SK-N-SH (cell line): ENCODE measurements at regions not wholly inside any gene's neighbourhood (a gene's known extent, or its start where the extent isn't known, plus 50 kb on each side); places are given as distances from the start of the nearest gene placed in this dataset.

Source experiments
- CTCF ChIA-PET: fragments of 300-600, 350-600 bp; formaldehyde crosslinking; extraction: SDS; loops from one replicate; lab custom pipeline; 2021; lab: Yijun Ruan, JAX
- POLR2A ChIA-PET: fragments of 350-600 bp; sonication (Branson Sonifier 250); formaldehyde crosslinking; extraction: SDS; loops from one replicate; lab custom pipeline; 2020; ENCODE audit warnings: antibody characterized with exemption, inconsistent platforms; lab: Yijun Ruan, JAX
- DNase-seq: peaks from one replicate; pipeline ENCODE4 v3.0.0; 2012
- H2AFZ ChIP-seq: fragments of 200-600 bp; sonication (generic); 2 replicates; pipeline ENCODE4 v1.8.1; 2016; ENCODE audit warnings: antibody characterized with exemption, mild to moderate bottlenecking, low read depth
- H3F3A ChIP-seq: fragments of 200-600 bp; sonication (generic); replicated peaks from 2 replicates; pipeline ENCODE3; 2016; ENCODE audit warnings: antibody characterized with exemption, mild to moderate bottlenecking; ENCODE audit not compliant: insufficient read depth
- H3K27ac ChIP-seq, 2 experiments: fragments of 200-500 bp in 1 of 2; fragments of 200-600 bp in 1 of 2; sonication (Bioruptor generic) in 1 of 2; sonication (generic), shearing (Covaris generic) in 1 of 2; 2 replicates each; pipeline versions ENCODE4 v1.5.1 to v1.6.1; 2014 to 2016; ENCODE audit warnings: low read depth in 2 of 2, inconsistent platforms in 1 of 2, low read length in 1 of 2, mild to moderate bottlenecking in 1 of 2, mixed read lengths in 1 of 2
- H3K27me3 ChIP-seq: fragments of 200-600 bp; sonication (generic), shearing (Covaris generic); 2 replicates; pipeline ENCODE4 v1.6.1; 2016; ENCODE audit warnings: mixed run types; ENCODE audit not compliant: insufficient read depth
- H3K36me3 ChIP-seq, 2 experiments: fragments of 200-500 bp in 1 of 2; fragments of 200-600 bp in 1 of 2; sonication (Bioruptor generic) in 1 of 2; sonication (generic) in 1 of 2; replicated peaks in 1 of 2; 2 replicates each; pipeline versions ENCODE3 to v1.5.1; 2014 to 2016; ENCODE audit warnings: low read length in 1 of 2, mild to moderate bottlenecking in 1 of 2; ENCODE audit not compliant: insufficient read depth in 2 of 2, control insufficient read depth in 1 of 2
- H3K4me1 ChIP-seq, 2 experiments: fragments of 200-500 bp in 1 of 2; fragments of 200-600 bp in 1 of 2; sonication (Bioruptor generic) in 1 of 2; sonication (generic), shearing (Covaris generic) in 1 of 2; 2 replicates each; pipeline versions ENCODE4 v1.5.1 to v1.6.1; 2014 to 2016; ENCODE audit warnings: low read depth in 1 of 2, low read length in 1 of 2, mixed run types in 1 of 2; ENCODE audit not compliant: insufficient read depth in 2 of 2, control insufficient read depth in 1 of 2
- H3K4me2 ChIP-seq: fragments of 200-600 bp; sonication (generic), shearing (Covaris generic); 2 replicates; pipeline ENCODE4 v1.6.1; 2017; ENCODE audit warnings: mixed run types
- H3K4me3 ChIP-seq, 2 experiments: fragments of 200-500 bp in 1 of 2; fragments of 200-600 bp in 1 of 2; sonication (Bioruptor generic) in 1 of 2; sonication (generic), shearing (Covaris generic) in 1 of 2; 2 replicates each; pipeline versions ENCODE4 v1.5.1 to v1.8.1; 2014 to 2016; ENCODE audit warnings: low read depth in 2 of 2, inconsistent platforms in 1 of 2, low read length in 1 of 2, mild to moderate bottlenecking in 1 of 2, mixed read lengths in 1 of 2, moderate library complexity in 1 of 2
- H3K79me2 ChIP-seq: fragments of 200-600 bp; sonication (generic); 2 replicates; pipeline ENCODE4 v1.8.1; 2017; ENCODE audit warnings: mild to moderate bottlenecking; ENCODE audit not compliant: insufficient read depth
- H3K9ac ChIP-seq: fragments of 200-600 bp; sonication (generic); 2 replicates; pipeline ENCODE4 v1.6.1; 2017; ENCODE audit warnings: mixed run types
- H3K9me2 ChIP-seq: fragments of 200-600 bp; sonication (generic); 2 replicates; pipeline ENCODE4 v1.6.1; 2017; ENCODE audit warnings: mixed run types
- H3K9me3 ChIP-seq: fragments of 200-600 bp; sonication (generic); 2 replicates; pipeline ENCODE4 v1.6.1; 2017; ENCODE audit warnings: mixed run types, mild to moderate bottlenecking, moderate library complexity
- H4K20me1 ChIP-seq: fragments of 200-600 bp; sonication (generic); 2 replicates; pipeline ENCODE4 v1.6.1; 2017; ENCODE audit warnings: mild to moderate bottlenecking, mixed run types; ENCODE audit not compliant: insufficient read depth
- CHD2 ChIP-seq: fragments of 150-350 bp; IDR thresholded peaks from 2 replicates; pipeline ENCODE4 v1.6.1; 2018; ENCODE audit warnings: low read length; ENCODE audit not compliant: partially characterized antibody
- ELF1 ChIP-seq: IDR thresholded peaks from 2 replicates; pipeline ENCODE4 v1.4.0; 2012
- EP300 ChIP-seq, 2 experiments: IDR thresholded peaks; 2 replicates each; pipeline versions ENCODE4 v1.4.0 to v1.6.1; 2012; ENCODE audit warnings: borderline replicate concordance in 1 of 2, low read depth in 1 of 2, low read length in 1 of 2
- EZH2phosphoT487 ChIP-seq: fragments of 200-600 bp; sonication (generic); IDR thresholded peaks from 2 replicates; pipeline ENCODE4 v1.6.1; 2017; ENCODE audit warnings: low read depth, mixed run types, mild to moderate bottlenecking, antibody characterized with exemption, moderate library complexity, borderline replicate concordance
- FOSL2 ChIP-seq: IDR thresholded peaks from 2 replicates; pipeline ENCODE4 v1.4.0; 2012; ENCODE audit warnings: low read depth, mild to moderate bottlenecking, moderate library complexity, borderline replicate concordance
- GATA2 ChIP-seq: sonication (generic); formaldehyde crosslinking; IDR thresholded peaks from 2 replicates; pipeline ENCODE4 v1.5.0; 2020; ENCODE audit warnings: mild to moderate bottlenecking, missing genetic modification reagents
- MXI1 ChIP-seq: IDR thresholded peaks from 2 replicates; pipeline ENCODE4 v1.6.1; 2012; ENCODE audit warnings: mild to moderate bottlenecking, low read depth, low read length, improper control_type of control experiment
- NRF1 ChIP-seq: IDR thresholded peaks from 2 replicates; pipeline ENCODE4 v1.6.1; 2012; ENCODE audit warnings: low read depth, mild to moderate bottlenecking, low read length
- POLR2AphosphoS5 ChIP-seq: IDR thresholded peaks from 2 replicates; pipeline ENCODE4 v1.6.1; 2012; ENCODE audit warnings: low read depth, low read length
- RAD21 ChIP-seq: IDR thresholded peaks from 2 replicates; pipeline ENCODE4 v1.6.1; 2012; ENCODE audit warnings: mild to moderate bottlenecking, low read length
- RCOR1 ChIP-seq: fragments of 150-350 bp; IDR thresholded peaks from 2 replicates; pipeline ENCODE4 v1.6.1; 2017; ENCODE audit warnings: antibody characterized with exemption, low read length
- RFX5 ChIP-seq: IDR thresholded peaks from 2 replicates; pipeline ENCODE4 v1.6.1; 2012; ENCODE audit warnings: mild to moderate bottlenecking, improper control_type of control experiment, low read length
- RXRA ChIP-seq: IDR thresholded peaks from 2 replicates; pipeline ENCODE4 v1.4.0; 2012; ENCODE audit warnings: low read depth, mild to moderate bottlenecking, borderline replicate concordance
- SIN3A ChIP-seq: IDR thresholded peaks from 2 replicates; pipeline ENCODE4 v1.6.1; 2012; ENCODE audit warnings: low read depth, mild to moderate bottlenecking, low read length, moderate library complexity, borderline replicate concordance
- TAF1 ChIP-seq: IDR thresholded peaks from 2 replicates; pipeline ENCODE4 v1.6.1; 2012; ENCODE audit warnings: low read depth, mild to moderate bottlenecking, low read length, moderate library complexity, borderline replicate concordance
- TCF12 ChIP-seq: IDR thresholded peaks from 2 replicates; pipeline ENCODE4 v1.4.0; 2012
- TEAD4 ChIP-seq: IDR thresholded peaks from 2 replicates; pipeline ENCODE4 v1.4.0; 2012; ENCODE audit warnings: mild to moderate bottlenecking, borderline replicate concordance; ENCODE audit not compliant: insufficient read depth
- YY1 ChIP-seq: IDR thresholded peaks from 2 replicates; pipeline ENCODE4 v1.4.0; 2012; ENCODE audit warnings: low read depth, mild to moderate bottlenecking
- WGBS: methylation state at CpG from one replicate; pipeline ENCODE4 v1.1.6; 2017; ENCODE audit warnings: low lambda C conversion rate; 5-methylcytosine and 5-hydroxymethylcytosine counted together
- TF ChIP-seq, protein P1 (sequence below): IDR thresholded peaks from 2 replicates; pipeline ENCODE4 v1.6.1; 2012; ENCODE audit warnings: mild to moderate bottlenecking, low read depth, low read length, moderate library complexity
- TF ChIP-seq, protein P2 (sequence below): fragments of 150-350 bp; IDR thresholded peaks from 2 replicates; pipeline ENCODE4 v1.6.1; 2017; ENCODE audit warnings: antibody characterized with exemption, low read length, low read depth, borderline replicate concordance
- TF ChIP-seq, protein P3 (sequence below): IDR thresholded peaks from 2 replicates; pipeline ENCODE4 v1.4.0; 2012; ENCODE audit warnings: low read depth, borderline replicate concordance
- TF ChIP-seq, protein P4 (sequence below): IDR thresholded peaks from 2 replicates; pipeline ENCODE4 v1.4.0; 2012; ENCODE audit warnings: low read depth

DNA sequence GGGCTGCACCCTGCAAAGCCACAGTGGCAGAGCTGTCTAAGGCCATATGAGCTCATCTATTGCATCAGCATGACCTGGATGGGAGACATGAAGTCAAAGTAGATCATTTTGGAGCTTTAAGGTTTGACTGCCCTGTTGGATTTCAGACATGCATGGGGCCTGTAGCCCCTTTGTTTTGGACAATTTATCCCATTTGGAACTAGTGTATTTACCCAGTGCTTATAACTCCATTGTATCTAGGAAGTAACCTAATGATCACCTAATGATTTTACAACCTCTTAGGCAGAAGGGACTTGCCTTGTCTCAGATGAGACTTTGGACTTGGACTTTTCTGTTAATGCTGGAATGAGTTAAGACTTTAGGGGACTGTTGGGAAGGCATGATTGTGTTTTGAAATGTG, 575.4 kb downstream of the EPM2A start:
- CTCF ChIA-PET, result no interaction called here

DNA sequence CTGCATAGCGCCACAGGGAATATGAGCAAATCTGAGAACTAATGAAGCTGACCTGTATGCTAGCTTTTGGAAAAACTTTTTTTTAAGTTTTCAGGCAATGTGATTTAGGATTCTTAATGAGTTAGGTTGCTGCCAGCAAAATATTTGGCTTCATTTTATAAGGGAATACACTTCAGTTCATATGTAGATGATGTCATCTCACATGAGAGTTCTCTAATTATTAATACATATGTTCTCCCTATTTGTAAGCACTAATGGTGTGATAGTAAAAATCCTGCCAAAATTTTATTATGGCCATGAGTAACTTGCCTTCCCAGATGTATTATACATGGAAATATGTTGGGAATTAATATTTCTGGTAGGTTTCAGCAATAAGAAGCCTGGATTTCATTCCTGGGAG, 573.8 kb downstream of the EPM2A start:
- no peak for DNase-seq
- WGBS, result 69% methylated on average over 1 of the region's 1 CpG
- Histone ChIP-seq H3K9me2 (no peaks in the 10 kb centered on the region), H3K4me2 (no peak overlapping the region), H3K79me2 (no peaks in the 10 kb centered on the region), H3K4me1 (no peaks in the 10 kb centered on the region), H3K27ac (no peak overlapping the region), H3K9ac (no peak overlapping the region), H2AFZ (no peak overlapping the region), H3K36me3 (no peaks in the 10 kb centered on the region), H3F3A (no peaks in the 10 kb centered on the region), H4K20me1 (no peaks in the 10 kb centered on the region), H3K4me3 (no peak overlapping the region), H3K9me3 (no peaks in the 10 kb centered on the region), H3K27me3 (no peaks in the 10 kb centered on the region)
- TF ChIP-seq RFX5 (no peak), GATA2 (no peak), YY1 (no peak), EZH2phosphoT487 (no peak), NRF1 (no peak), ELF1 (no peak), FOSL2 (no peak), RAD21 (no peak)
- TF ChIP-seq, protein P1, sequence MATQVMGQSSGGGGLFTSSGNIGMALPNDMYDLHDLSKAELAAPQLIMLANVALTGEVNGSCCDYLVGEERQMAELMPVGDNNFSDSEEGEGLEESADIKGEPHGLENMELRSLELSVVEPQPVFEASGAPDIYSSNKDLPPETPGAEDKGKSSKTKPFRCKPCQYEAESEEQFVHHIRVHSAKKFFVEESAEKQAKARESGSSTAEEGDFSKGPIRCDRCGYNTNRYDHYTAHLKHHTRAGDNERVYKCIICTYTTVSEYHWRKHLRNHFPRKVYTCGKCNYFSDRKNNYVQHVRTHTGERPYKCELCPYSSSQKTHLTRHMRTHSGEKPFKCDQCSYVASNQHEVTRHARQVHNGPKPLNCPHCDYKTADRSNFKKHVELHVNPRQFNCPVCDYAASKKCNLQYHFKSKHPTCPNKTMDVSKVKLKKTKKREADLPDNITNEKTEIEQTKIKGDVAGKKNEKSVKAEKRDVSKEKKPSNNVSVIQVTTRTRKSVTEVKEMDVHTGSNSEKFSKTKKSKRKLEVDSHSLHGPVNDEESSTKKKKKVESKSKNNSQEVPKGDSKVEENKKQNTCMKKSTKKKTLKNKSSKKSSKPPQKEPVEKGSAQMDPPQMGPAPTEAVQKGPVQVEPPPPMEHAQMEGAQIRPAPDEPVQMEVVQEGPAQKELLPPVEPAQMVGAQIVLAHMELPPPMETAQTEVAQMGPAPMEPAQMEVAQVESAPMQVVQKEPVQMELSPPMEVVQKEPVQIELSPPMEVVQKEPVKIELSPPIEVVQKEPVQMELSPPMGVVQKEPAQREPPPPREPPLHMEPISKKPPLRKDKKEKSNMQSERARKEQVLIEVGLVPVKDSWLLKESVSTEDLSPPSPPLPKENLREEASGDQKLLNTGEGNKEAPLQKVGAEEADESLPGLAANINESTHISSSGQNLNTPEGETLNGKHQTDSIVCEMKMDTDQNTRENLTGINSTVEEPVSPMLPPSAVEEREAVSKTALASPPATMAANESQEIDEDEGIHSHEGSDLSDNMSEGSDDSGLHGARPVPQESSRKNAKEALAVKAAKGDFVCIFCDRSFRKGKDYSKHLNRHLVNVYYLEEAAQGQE, result no peak
- TF ChIP-seq, protein P2, sequence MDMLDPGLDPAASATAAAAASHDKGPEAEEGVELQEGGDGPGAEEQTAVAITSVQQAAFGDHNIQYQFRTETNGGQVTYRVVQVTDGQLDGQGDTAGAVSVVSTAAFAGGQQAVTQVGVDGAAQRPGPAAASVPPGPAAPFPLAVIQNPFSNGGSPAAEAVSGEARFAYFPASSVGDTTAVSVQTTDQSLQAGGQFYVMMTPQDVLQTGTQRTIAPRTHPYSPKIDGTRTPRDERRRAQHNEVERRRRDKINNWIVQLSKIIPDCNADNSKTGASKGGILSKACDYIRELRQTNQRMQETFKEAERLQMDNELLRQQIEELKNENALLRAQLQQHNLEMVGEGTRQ, result no peak
- CTCF ChIA-PET, result no interaction called here
- POLR2A ChIA-PET, result no interaction called here

More for the DNA sequence above, 575.4 kb downstream of the EPM2A start:
- Histone ChIP-seq H3K36me3 (no peaks in the 10 kb centered on the region), H3K79me2 (no peaks in the 10 kb centered on the region), H2AFZ (no peak overlapping the region), H3K4me2 (no peak overlapping the region), H3K9ac (no peak overlapping the region), H3K4me3 (no peak overlapping the region), H4K20me1 (no peaks in the 10 kb centered on the region), H3K27ac (no peak overlapping the region), H3F3A (no peaks in the 10 kb centered on the region), H3K27me3 (no peaks in the 10 kb centered on the region), H3K4me1 (no peaks in the 10 kb centered on the region), H3K9me2 (no peaks in the 10 kb centered on the region), H3K9me3 (no peaks in the 10 kb centered on the region)
- DNase-seq, result no peak
- POLR2A ChIA-PET, result no interaction called here
- TF ChIP-seq RCOR1, result no peak
- no peak for TF ChIP-seq RXRA
- no peak for TF ChIP-seq TCF12
- TF ChIP-seq, protein P3, sequence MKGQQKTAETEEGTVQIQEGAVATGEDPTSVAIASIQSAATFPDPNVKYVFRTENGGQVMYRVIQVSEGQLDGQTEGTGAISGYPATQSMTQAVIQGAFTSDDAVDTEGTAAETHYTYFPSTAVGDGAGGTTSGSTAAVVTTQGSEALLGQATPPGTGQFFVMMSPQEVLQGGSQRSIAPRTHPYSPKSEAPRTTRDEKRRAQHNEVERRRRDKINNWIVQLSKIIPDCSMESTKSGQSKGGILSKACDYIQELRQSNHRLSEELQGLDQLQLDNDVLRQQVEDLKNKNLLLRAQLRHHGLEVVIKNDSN, result no peak
- TF ChIP-seq CHD2, result no peak
- TF ChIP-seq SIN3A, result no peak
- TF ChIP-seq EP300 (IDR thresholded peaks at IDR 0.05; ENCODE audit: borderline replicate concordance in 1 of 2, low read depth in 1 of 2, low read length in 1 of 2), result no peak
- no peak for TF ChIP-seq RFX5
- TF ChIP-seq TEAD4, result no peak
- no peak for TF ChIP-seq MXI1
- no peak for TF ChIP-seq RAD21
- no peak for TF ChIP-seq TAF1
- TF ChIP-seq, protein P4, sequence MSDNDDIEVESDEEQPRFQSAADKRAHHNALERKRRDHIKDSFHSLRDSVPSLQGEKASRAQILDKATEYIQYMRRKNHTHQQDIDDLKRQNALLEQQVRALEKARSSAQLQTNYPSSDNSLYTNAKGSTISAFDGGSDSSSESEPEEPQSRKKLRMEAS, result no peak
- TF ChIP-seq POLR2AphosphoS5, result no peak
